A549 (cell line): ENCODE measurements at regions not wholly inside any gene's neighbourhood (a gene's known extent, or its start where the extent isn't known, plus 50 kb on each side); places are given as distances from the start of the nearest gene placed in this dataset.

ENCODE experiments used
- BHLHE40 ChIP-seq: IDR thresholded peaks from 2 replicates; pipeline ENCODE4 v1.6.1; 2012; ENCODE audit warnings: low read depth, low read length, inconsistent platforms
- CTCF ChIP-seq: fragments of >200 bp; sonication (Bioruptor Twin); formaldehyde crosslinking; IDR thresholded peaks from 3 replicates; pipeline ENCODE4 v1.5.1; 2016
- EP300 ChIP-seq, 2 experiments: fragments of >200 bp; sonication (Bioruptor Twin); formaldehyde crosslinking; IDR thresholded peaks; 2 replicates in 1 of 2; 3 replicates in 1 of 2; pipeline ENCODE4 v1.6.1; 2016 to 2017
- HDAC2 ChIP-seq: fragments of 200-600 bp; sonication (generic); IDR thresholded peaks from 2 replicates; pipeline ENCODE4 v1.6.1; 2016
- JUN ChIP-seq, 2 experiments: fragments of >200 bp; sonication (Bioruptor Twin); formaldehyde crosslinking; IDR thresholded peaks; 2 replicates in 1 of 2; 3 replicates in 1 of 2; pipeline ENCODE4 v1.6.1; 2016 to 2017
- JUNB ChIP-seq: fragments of >200 bp; sonication (Bioruptor Twin); formaldehyde crosslinking; IDR thresholded peaks from 2 replicates; pipeline ENCODE4 v1.6.1; 2016
- MAFK ChIP-seq: fragments of 450-650 bp; IDR thresholded peaks from 2 replicates; pipeline ENCODE4 v1.6.1; 2014; ENCODE audit not compliant: partially characterized antibody
- MAX ChIP-seq: IDR thresholded peaks from 2 replicates; pipeline ENCODE4 v1.6.1; 2012
- MYC ChIP-seq: IDR thresholded peaks from 2 replicates; pipeline ENCODE4 v1.6.1; 2012; ENCODE audit warnings: mild to moderate bottlenecking, inconsistent platforms, low read length, improper control_type of control experiment, borderline replicate concordance
- NR3C1 ChIP-seq: fragments of >200 bp; sonication (Bioruptor Twin); formaldehyde crosslinking; IDR thresholded peaks from 3 replicates; pipeline ENCODE4 v1.6.1; 2017
- POLR2A ChIP-seq: IDR thresholded peaks from 2 replicates; pipeline ENCODE4 v1.6.1; 2012; ENCODE audit warnings: mild to moderate bottlenecking, low read length
- RCOR1 ChIP-seq: fragments of 150-350 bp; IDR thresholded peaks from 2 replicates; pipeline ENCODE4 v1.6.1; 2014; ENCODE audit warnings: antibody characterized with exemption, low read length, low read depth
- REST ChIP-seq: fragments of 200-600 bp; sonication (generic); IDR thresholded peaks from 2 replicates; pipeline ENCODE4 v1.6.1; 2016; ENCODE audit warnings: antibody characterized with exemption, mild to moderate bottlenecking, moderate library complexity
- ZSCAN20 ChIP-seq: fragments of 250-450 bp; sonication (Bioruptor Pico); IDR thresholded peaks from 2 replicates; pipeline ENCODE4 v1.8.0; 2022; ENCODE audit warnings: mild to moderate bottlenecking, moderate library complexity

DNA sequence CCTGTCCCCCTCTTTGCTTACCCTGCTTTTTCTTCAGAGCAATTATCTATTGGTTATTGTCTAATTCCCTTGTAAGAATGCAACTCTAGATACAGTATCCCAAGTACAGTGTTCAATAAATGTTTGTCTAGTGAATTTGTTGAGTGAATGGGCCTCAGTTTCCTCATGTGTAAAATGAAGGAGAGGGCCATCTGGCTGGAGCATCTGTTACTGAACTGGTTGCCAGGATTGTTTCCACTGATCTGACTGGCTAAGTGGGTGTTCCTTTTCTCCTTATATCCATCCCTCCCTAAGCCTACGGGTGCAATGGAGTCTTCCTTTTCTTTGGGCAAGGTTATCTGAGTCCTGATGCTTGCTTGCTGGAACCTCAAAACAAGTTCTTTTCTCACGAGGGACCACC lies 185.2 kb upstream of the RPS6KA3 start:
- TF ChIP-seq EP300 (IDR thresholded peaks at IDR 0.05) (no peak), CTCF (no peak), MAX (no peak), MYC (no peak), ZSCAN20 (CRISPR knock-in tag) (no peak), BHLHE40 (no peak), NR3C1 (no peak), JUNB (no peak), POLR2A (no peak), MAFK (no peak), JUN (IDR thresholded peaks at IDR 0.05) (no peak), HDAC2 (no peak), REST (no peak), RCOR1 (no peak)
